ENCODE measurements at regions not wholly inside any gene's neighbourhood (a gene's known extent, or its start where the extent isn't known, plus 50 kb on each side); places are given as distances from the start of the nearest gene placed in this dataset.

DNA sequence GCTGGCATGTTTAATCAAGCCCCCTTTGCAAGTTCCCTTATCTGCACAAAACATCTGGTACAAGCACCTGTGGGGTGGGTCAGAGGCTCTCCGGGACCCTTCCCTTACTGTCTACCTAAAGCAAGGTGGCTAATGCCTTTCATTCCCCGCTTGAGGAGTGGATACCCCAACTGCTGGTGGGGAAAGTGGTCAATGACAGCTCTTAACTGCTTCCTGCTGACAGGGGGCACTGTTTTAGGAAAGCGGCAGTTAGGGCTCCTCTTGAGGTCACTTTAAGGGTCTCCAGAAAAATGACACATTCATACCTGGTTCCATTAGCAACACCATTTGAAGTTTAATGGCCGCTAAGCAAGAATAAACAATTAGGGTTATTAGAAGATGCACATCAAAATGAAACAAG lies 761.8 kb upstream of the PHF14 start:
- H3K36me3 ChIP-seq (ENCODE audit: control insufficient read depth in 1 of 2, insufficient read depth in 2 of 2, low read length in 1 of 2): no peaks in the 10 kb centered on the region
- intact Hi-C loops (cut with DNase I): no loop called here
- 94 to 95% methylated on average over 4 of the region's 4 CpGs for WGBS, 2 donors

DNA sequence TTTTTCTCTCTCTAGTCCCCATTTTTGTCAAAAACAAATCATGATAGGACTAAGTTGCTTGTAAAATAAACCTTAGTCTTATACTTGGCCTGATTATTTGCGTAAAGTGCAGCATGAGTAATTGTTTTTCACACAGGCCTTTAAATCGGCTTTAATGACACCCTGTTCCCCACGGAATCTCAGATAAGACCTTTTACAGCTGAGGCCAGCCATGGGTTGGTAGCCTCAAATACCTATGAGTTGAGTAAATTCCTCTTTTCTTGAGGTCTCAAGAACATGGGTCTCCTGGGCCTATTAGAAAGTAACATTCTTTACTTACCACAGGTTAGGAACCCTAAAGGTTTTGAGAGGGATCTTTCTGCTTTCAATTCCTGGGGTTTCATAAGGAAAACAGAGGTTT lies 761.0 kb upstream of the PHF14 start:
- DNase-seq: no peak
- Histone ChIP-seq H3K4me1 (ENCODE audit: control insufficient read depth in 1 of 2, insufficient read depth in 2 of 2, low read length in 2 of 2) (no peaks in the 10 kb centered on the region), H3K9me3 (ENCODE audit: control insufficient read depth, low read length) (peaks cover 4% of the 10 kb centered on the region), H3K27ac (ENCODE audit: low read depth in 1 of 2, low read length in 2 of 2) (no peak overlapping the region), H3K4me3 (ENCODE audit: low read length in 2 of 2) (no peak overlapping the region), H3K36me3 (ENCODE audit: control insufficient read depth in 1 of 2, insufficient read depth in 2 of 2, low read length in 1 of 2) (no peaks in the 10 kb centered on the region), H3K27me3 (ENCODE audit: control insufficient read depth in 1 of 2, insufficient read depth in 2 of 2, low read length in 1 of 2) (no peaks in the 10 kb centered on the region)
- ATAC-seq (ENCODE audit: low FRiP score): no peak
- 65 to 68% methylated on average over 3 of the region's 3 CpGs for WGBS, 2 donors
- intact Hi-C loops (cut with DNase I): no loop called here

More for the DNA sequence above, 761.8 kb upstream of the PHF14 start:
- peaks cover 4% of the 10 kb centered on the region for H3K9me3 ChIP-seq (ENCODE audit: control insufficient read depth, low read length)
- no peak overlapping the region for H3K4me3 ChIP-seq (ENCODE audit: low read length in 2 of 2)
- H3K4me1 ChIP-seq (ENCODE audit: control insufficient read depth in 1 of 2, insufficient read depth in 2 of 2, low read length in 2 of 2): no peaks in the 10 kb centered on the region
- DNase-seq: no peak
- no peak for ATAC-seq (ENCODE audit: low FRiP score)
- no peaks in the 10 kb centered on the region for H3K27me3 ChIP-seq (ENCODE audit: control insufficient read depth in 1 of 2, insufficient read depth in 2 of 2, low read length in 1 of 2)
- H3K27ac ChIP-seq (ENCODE audit: low read depth in 1 of 2, low read length in 2 of 2): no peak overlapping the region

DNA sequence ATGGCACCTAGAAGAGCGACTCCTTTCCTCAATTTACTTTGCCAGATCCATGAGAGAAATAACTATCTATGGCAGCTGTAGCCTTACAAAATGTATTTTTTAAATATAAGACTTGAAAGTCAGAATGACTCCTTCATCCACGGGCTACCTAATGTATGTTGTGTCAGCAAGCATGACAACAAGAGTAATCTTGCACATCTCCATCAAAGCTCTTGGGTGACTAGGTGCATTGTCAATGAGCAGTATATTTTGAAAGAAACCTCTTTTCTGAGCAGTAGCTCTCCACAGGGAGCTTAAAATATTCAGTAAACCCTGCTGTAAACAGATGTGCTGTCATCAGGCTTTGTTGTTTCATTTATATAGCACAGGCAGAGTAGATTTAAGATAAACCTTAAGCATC lies 757.2 kb upstream of the PHF14 start:
- intact Hi-C loops (cut with DNase I): no loop called here
- no peak for ATAC-seq (ENCODE audit: low FRiP score)
- no peak for DNase-seq
- Histone ChIP-seq H3K27ac (ENCODE audit: low read depth in 1 of 2, low read length in 2 of 2) (no peak overlapping the region), H3K36me3 (ENCODE audit: control insufficient read depth in 1 of 2, insufficient read depth in 2 of 2, low read length in 1 of 2) (no peaks in the 10 kb centered on the region), H3K9me3 (ENCODE audit: control insufficient read depth, low read length) (peaks cover 4% of the 10 kb centered on the region), H3K4me1 (ENCODE audit: control insufficient read depth in 1 of 2, insufficient read depth in 2 of 2, low read length in 2 of 2) (no peaks in the 10 kb centered on the region), H3K27me3 (ENCODE audit: control insufficient read depth in 1 of 2, insufficient read depth in 2 of 2, low read length in 1 of 2) (no peaks in the 10 kb centered on the region), H3K4me3 (ENCODE audit: low read length in 2 of 2) (no peak overlapping the region)
- 85 to 90% methylated on average over 2 of the region's 2 CpGs for WGBS, 2 donors

- Histone ChIP-seq H3K27ac (ENCODE audit: low read depth in 1 of 2, low read length in 2 of 2) (no peak overlapping the region), H3K36me3 (ENCODE audit: control insufficient read depth in 1 of 2, insufficient read depth in 2 of 2, low read length in 1 of 2) (no peaks in the 10 kb centered on the region), H3K4me1 (ENCODE audit: control insufficient read depth in 1 of 2, insufficient read depth in 2 of 2, low read length in 2 of 2) (no peaks in the 10 kb centered on the region), H3K27me3 (ENCODE audit: control insufficient read depth in 1 of 2, insufficient read depth in 2 of 2, low read length in 1 of 2) (no peaks in the 10 kb centered on the region), H3K9me3 (ENCODE audit: control insufficient read depth, low read length) (no peaks in the 10 kb centered on the region), H3K4me3 (ENCODE audit: low read length in 2 of 2) (no peak overlapping the region)
- intact Hi-C loops (cut with DNase I): no loop called here
- DNase-seq (no peak), ATAC-seq (ENCODE audit: low FRiP score) (no peak)
Observed at GRCh38 chr7:10221084-10221483, 752.6 kb upstream of the PHF14 start.

GRCh38 chr7:10222976-10223375 lies 750.7 kb upstream of the PHF14 start:
- Histone ChIP-seq H3K9me3 (ENCODE audit: control insufficient read depth, low read length) (no peaks in the 10 kb centered on the region), H3K36me3 (ENCODE audit: control insufficient read depth in 1 of 2, insufficient read depth in 2 of 2, low read length in 1 of 2) (no peaks in the 10 kb centered on the region), H3K27me3 (ENCODE audit: control insufficient read depth in 1 of 2, insufficient read depth in 2 of 2, low read length in 1 of 2) (no peaks in the 10 kb centered on the region), H3K4me1 (ENCODE audit: control insufficient read depth in 1 of 2, insufficient read depth in 2 of 2, low read length in 2 of 2) (no peaks in the 10 kb centered on the region), H3K4me3 (ENCODE audit: low read length in 2 of 2) (no peak overlapping the region), H3K27ac (ENCODE audit: low read depth in 1 of 2, low read length in 2 of 2) (no peak overlapping the region)
- ATAC-seq (ENCODE audit: low FRiP score) (no peak), DNase-seq (no peak)
- intact Hi-C loops (cut with DNase I): no loop called here
- WGBS, 2 donors: 29 to 42% methylated on average over 2 of the region's 2 CpGs

GRCh38 chr7:10225275-10225674 lies 748.4 kb upstream of the PHF14 start:
- ATAC-seq (ENCODE audit: low FRiP score) (no peak), DNase-seq (no peak)
- intact Hi-C loops (cut with DNase I): no loop called here
- no peaks in the 10 kb centered on the region for H3K4me1 ChIP-seq (ENCODE audit: control insufficient read depth in 1 of 2, insufficient read depth in 2 of 2, low read length in 2 of 2)
- 70 to 73% methylated on average over 1 of the region's 1 CpG for WGBS, 2 donors
- H3K27me3 ChIP-seq (ENCODE audit: control insufficient read depth in 1 of 2, insufficient read depth in 2 of 2, low read length in 1 of 2): no peaks in the 10 kb centered on the region
- no peak overlapping the region for H3K27ac ChIP-seq (ENCODE audit: low read depth in 1 of 2, low read length in 2 of 2)
- H3K9me3 ChIP-seq (ENCODE audit: control insufficient read depth, low read length): no peaks in the 10 kb centered on the region
- no peaks in the 10 kb centered on the region for H3K36me3 ChIP-seq (ENCODE audit: control insufficient read depth in 1 of 2, insufficient read depth in 2 of 2, low read length in 1 of 2)
- H3K4me3 ChIP-seq (ENCODE audit: low read length in 2 of 2): no peak overlapping the region

GRCh38 chr7:10237306-10237705 lies 736.4 kb upstream of the PHF14 start:
- Histone ChIP-seq H3K27me3 (ENCODE audit: control insufficient read depth in 1 of 2, insufficient read depth in 2 of 2, low read length in 1 of 2) (no peaks in the 10 kb centered on the region), H3K9me3 (ENCODE audit: control insufficient read depth, low read length) (no peaks in the 10 kb centered on the region), H3K36me3 (ENCODE audit: control insufficient read depth in 1 of 2, insufficient read depth in 2 of 2, low read length in 1 of 2) (no peaks in the 10 kb centered on the region), H3K27ac (ENCODE audit: low read depth in 1 of 2, low read length in 2 of 2) (no peak overlapping the region), H3K4me1 (ENCODE audit: control insufficient read depth in 1 of 2, insufficient read depth in 2 of 2, low read length in 2 of 2) (no peaks in the 10 kb centered on the region), H3K4me3 (ENCODE audit: low read length in 2 of 2) (no peak overlapping the region)
- DNase-seq: no peak
- ATAC-seq (ENCODE audit: low FRiP score): no peak
- WGBS, 2 donors: 52 to 64% methylated on average over 2 of the region's 2 CpGs
- intact Hi-C loops (cut with DNase I): no loop called here

DNA sequence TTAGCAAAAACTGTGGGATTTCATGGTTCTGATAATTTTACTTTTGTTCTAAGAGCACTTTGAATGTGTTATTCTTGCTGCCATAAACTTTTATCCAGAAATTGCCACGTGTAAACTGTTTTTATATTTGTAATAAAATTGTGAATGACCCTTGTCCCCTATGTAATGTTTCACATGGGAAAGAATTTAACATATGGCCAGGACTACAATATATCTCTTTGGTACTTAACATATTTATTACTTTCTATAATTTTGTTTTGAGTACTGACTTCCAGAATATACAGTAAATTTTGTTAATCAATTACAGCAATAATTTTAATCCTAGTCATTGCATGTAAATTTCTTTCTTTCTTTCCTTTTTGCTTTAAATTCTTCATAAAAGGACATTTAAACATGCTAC lies 735.0 kb upstream of the PHF14 start:
- H3K4me3 ChIP-seq (ENCODE audit: low read length in 2 of 2): no peak overlapping the region

GRCh38 chr7:10239695-10240345 lies 733.9 kb upstream of the PHF14 start:
- H3K36me3 ChIP-seq (ENCODE audit: control insufficient read depth in 1 of 2, insufficient read depth in 2 of 2, low read length in 1 of 2): no peaks in the 10 kb centered on the region
- no peaks in the 10 kb centered on the region for H3K9me3 ChIP-seq (ENCODE audit: control insufficient read depth, low read length)
- no peak overlapping the region for H3K27ac ChIP-seq (ENCODE audit: low read depth in 1 of 2, low read length in 2 of 2)
- no peaks in the 10 kb centered on the region for H3K4me1 ChIP-seq (ENCODE audit: control insufficient read depth in 1 of 2, insufficient read depth in 2 of 2, low read length in 2 of 2)
- no peak for DNase-seq
- 7 to 8% methylated on average over 3 of the region's 3 CpGs for WGBS, 2 donors
- H3K4me3 ChIP-seq (ENCODE audit: low read length in 2 of 2): no peak overlapping the region
- no peaks in the 10 kb centered on the region for H3K27me3 ChIP-seq (ENCODE audit: control insufficient read depth in 1 of 2, insufficient read depth in 2 of 2, low read length in 1 of 2)
- ATAC-seq (ENCODE audit: low FRiP score): no peak
- intact Hi-C loops (cut with DNase I): no loop called here

More for the DNA sequence above, 735.0 kb upstream of the PHF14 start:
- Histone ChIP-seq H3K9me3 (ENCODE audit: control insufficient read depth, low read length) (no peaks in the 10 kb centered on the region), H3K4me1 (ENCODE audit: control insufficient read depth in 1 of 2, insufficient read depth in 2 of 2, low read length in 2 of 2) (no peaks in the 10 kb centered on the region), H3K27ac (ENCODE audit: low read depth in 1 of 2, low read length in 2 of 2) (no peak overlapping the region), H3K27me3 (ENCODE audit: control insufficient read depth in 1 of 2, insufficient read depth in 2 of 2, low read length in 1 of 2) (no peaks in the 10 kb centered on the region), H3K36me3 (ENCODE audit: control insufficient read depth in 1 of 2, insufficient read depth in 2 of 2, low read length in 1 of 2) (no peaks in the 10 kb centered on the region)
- intact Hi-C loops (cut with DNase I): no loop called here
- WGBS, 2 donors: 60 to 67% methylated on average over 1 of the region's 1 CpG
- DNase-seq (no peak), ATAC-seq (ENCODE audit: low FRiP score) (no peak)

Measured in aorta (tissue), 5 donors.